ENCODE measurements at regions not wholly inside any gene's neighbourhood (a gene's known extent, or its start where the extent isn't known, plus 50 kb on each side); places are given as distances from the start of the nearest gene placed in this dataset.

- DNase-seq (ENCODE audit: extremely low spot score, insufficient read length, low read depth): no peak
- FAIRE-seq: no peak
These were observed 366.9 kb downstream of the KIF4B start for GRCh38 chr5:155380480-155380879.

DNA sequence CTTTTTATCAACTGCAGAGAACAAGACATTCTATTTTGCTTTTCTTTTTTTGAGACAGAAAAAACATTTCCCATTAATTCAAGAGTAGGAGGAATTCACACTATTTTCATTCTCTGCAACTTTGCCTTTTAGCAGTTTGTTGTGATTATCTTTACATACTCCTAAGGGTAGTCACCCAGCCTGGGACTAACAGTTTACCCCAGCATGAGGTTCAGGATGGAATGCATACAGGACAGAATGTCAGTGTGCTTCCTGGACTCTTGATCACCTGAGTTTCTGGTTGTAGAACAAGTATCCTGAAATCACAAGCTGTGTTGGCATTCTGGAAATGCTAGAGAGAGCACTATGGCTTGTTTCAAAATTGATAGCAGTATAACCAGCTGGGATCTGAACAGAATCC lies 368.1 kb downstream of the KIF4B start:
- DNase-seq (ENCODE audit: extremely low spot score, insufficient read length, low read depth): no peak
- FAIRE-seq: no peak

DNA sequence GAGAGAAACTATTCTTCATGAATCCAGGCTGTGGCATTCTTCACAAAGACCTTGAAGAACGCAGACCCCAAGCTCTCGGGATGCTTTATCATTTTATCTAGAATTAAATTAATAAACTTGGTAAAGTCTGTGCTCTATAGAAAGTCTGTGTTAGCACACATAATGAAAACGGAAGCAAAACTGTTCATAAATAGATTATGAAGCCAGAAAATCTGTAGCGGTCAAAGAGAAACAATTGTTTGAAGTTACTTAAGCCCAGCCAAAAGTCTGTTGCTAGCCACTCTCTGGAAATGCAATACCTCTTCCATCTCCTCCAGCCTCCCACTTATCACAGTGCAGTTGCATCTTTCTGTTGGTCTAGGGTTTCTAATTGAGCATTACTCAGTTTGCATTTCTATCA lies 375.9 kb downstream of the KIF4B start:
- FAIRE-seq (no peak), DNase-seq (ENCODE audit: extremely low spot score, insufficient read length, low read depth) (no peak)

- no peak for FAIRE-seq
These were observed 381.2 kb downstream of the KIF4B start for GRCh38 chr5:155394727-155395126.

DNA sequence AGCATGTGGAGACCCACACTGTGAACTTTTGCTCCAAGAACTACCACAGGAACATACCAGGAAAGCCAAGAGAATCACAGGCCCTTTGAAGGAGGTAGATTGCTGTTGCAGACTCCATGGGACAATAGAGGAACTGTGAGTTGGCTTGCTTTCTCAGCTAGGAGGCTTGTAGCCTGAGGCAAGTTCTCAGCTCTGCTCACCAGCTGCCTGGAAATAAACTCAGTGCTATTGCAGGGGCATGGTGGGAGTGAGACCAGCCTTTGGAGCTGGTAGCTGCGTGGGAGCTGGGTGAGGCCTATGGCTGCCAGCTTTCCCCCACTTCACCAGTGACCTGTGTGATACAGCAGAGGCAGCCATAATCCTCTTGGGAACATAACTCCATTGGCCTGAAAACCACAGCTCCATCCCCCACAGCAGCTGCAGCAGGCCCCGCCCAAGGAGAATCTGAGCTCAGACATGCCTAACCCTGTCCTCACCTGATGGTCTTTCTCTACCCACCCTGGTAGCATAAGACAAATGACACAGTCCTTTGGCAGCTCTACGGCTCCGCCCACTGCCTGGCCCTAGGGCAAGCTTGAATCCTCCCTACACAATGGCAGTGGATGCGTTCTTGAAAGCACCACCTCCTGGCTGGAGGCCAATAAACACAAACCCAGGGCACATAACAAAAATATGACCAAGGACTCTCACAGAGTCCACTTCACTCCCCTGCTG lies 389.5 kb downstream of the KIF4B start:
- no peak for FAIRE-seq

More at GRCh38 chr5:155394727-155395126, 381.2 kb downstream of the KIF4B start:
- no peak for DNase-seq (ENCODE audit: extremely low spot score, insufficient read length, low read depth)

DNA sequence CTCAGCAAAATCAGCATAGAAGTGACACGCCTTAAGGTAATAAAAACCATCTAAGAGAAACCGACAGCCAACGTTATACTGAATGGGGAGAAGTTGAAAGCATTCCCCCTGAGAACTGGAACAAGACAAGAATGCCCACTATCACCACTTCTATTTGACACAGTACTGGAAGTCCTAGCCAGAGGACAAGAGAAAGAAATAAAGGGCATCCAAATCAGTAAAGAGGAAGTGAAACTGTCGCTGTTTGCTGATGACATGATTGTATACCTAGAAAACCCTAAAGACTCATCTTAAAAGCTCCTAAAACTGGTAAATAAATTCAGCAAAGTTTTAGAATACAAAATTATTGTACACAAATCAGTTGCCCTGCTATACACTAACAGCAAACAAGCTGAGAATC lies 393.3 kb downstream of the KIF4B start:
- DNase-seq (ENCODE audit: extremely low spot score, insufficient read length, low read depth) (no peak), FAIRE-seq (peak; percentile 76)

More for the DNA sequence above, 389.5 kb downstream of the KIF4B start:
- no peak for DNase-seq (ENCODE audit: extremely low spot score, insufficient read length, low read depth)

- DNase-seq (ENCODE audit: extremely low spot score, insufficient read length, low read depth): no peak
- no peak for FAIRE-seq
These were observed 394.9 kb downstream of the KIF4B start for GRCh38 chr5:155408465-155408864.

GRCh38 chr5:155416765-155417164 lies 403.2 kb downstream of the KIF4B start:
- no peak for DNase-seq (ENCODE audit: extremely low spot score, insufficient read length, low read depth)
- no peak for FAIRE-seq

DNA sequence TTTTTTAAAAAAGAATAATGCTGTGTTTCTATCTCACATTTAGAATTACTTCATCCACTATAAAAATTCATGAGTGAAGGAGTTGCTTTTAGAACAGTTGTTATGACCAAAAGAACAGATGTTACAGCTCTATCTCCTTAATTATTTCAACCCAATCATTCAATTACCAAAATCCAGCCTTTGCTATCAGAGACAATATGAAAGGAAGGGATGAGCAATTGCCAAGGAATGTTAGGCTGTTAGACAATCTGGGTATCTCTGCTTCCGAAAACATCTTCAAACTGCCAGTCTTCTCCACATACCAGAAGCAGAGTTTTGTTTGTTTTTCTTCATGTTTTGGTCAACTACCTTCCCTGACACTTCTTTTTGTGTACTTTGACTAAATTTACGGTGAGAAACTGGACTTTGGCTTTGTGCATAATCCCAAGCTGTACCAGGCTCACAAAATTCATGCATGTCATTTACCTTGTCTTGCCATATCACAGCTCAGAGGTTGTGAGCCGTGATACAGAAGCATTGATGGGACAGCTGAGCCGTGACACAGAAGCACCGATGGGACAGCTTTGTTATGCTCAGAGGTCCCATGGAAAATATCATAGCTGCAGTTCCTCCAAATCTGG lies 405.5 kb downstream of the KIF4B start:
- no peak for DNase-seq (ENCODE audit: extremely low spot score, insufficient read length, low read depth)
- FAIRE-seq: no peak

GRCh38 chr5:155430192-155430591 lies 416.6 kb downstream of the KIF4B start:
- no peak for DNase-seq (ENCODE audit: extremely low spot score, insufficient read length, low read depth)

DNA sequence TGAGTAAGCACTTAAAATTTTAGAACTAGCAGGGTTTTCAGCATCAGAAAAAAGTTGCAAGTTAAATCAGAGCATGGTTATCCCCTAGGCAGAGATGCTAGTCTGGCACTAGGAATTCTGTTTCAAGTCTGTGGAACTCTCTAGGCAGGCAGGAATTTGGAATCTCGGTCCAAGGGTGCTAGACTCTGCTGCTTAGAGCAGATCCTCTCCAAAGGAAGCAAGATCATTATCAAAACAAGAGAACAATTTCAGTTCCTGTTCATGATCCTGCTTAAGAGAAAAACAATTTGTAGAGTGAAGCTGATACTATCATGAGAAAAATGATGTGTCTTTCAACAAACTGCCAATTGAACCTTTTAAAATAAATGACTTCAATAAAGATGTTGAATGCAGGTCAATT lies 420.7 kb downstream of the KIF4B start:
- FAIRE-seq (no peak), DNase-seq (ENCODE audit: extremely low spot score, insufficient read length, low read depth) (no peak)

More at GRCh38 chr5:155430192-155430591, 416.6 kb downstream of the KIF4B start:
- no peak for FAIRE-seq

DNA sequence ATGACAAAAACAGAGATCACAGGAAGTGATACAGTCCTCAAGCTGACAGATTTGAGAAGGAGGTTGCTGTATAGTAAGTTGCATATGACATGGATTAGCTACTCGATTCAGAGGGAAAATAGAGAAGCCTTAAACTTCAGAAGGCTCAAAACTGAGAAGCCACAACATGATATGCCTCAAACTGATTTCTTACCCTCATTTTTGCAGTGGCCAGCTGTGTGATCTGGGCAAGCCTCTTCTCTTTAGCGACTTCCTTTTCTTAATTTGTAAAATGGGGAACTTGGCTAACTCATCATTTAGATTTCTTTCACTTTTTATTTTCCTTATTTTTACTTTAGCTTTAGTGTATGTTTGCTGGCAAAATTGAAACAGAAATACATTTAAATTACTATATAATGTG lies 421.1 kb downstream of the KIF4B start:
- DNase-seq (ENCODE audit: extremely low spot score, insufficient read length, low read depth): no peak
- no peak for FAIRE-seq

- no peak for DNase-seq (ENCODE audit: extremely low spot score, insufficient read length, low read depth)
- no peak for FAIRE-seq
These were observed 428.3 kb downstream of the KIF4B start for GRCh38 chr5:155441849-155442248.

GRCh38 chr5:155451106-155451505 lies 437.6 kb downstream of the KIF4B start:
- no peak for DNase-seq (ENCODE audit: extremely low spot score, insufficient read length, low read depth)
- no peak for FAIRE-seq

GRCh38 chr5:155455791-155456514 lies 442.4 kb downstream of the KIF4B start:
- FAIRE-seq (no peak), DNase-seq (ENCODE audit: extremely low spot score, insufficient read length, low read depth) (no peak)

DNA sequence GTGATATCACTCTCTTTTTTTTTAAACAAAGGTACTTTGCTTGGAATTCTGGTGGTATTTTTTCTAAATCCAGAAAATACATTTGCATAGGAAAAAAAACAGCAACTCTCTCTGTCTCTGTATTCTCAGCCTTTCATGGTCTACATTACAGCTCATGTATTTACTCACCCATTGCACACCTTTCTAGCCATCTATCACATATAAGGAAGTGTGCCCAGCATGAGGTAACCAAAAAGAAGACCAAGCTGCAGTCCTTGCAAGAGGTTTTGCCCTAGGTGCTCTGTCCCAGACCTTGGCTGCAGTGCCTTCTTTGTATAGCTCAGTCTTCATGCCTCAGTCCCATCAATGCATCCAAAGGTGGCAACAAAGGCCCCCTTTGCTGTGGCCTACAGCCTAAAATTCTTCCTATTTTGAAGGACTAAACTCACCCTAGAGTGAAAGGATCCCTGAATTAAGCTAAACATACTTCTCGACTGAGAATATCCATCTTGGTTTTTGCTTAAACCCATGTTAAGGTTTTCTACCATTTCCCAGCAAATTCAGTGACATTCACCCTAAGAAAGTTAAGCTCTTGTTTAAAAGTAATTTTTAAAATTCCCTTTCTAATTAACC lies 446.4 kb downstream of the KIF4B start:
- no peak for DNase-seq (ENCODE audit: extremely low spot score, insufficient read length, low read depth)
- FAIRE-seq: no peak

DNA sequence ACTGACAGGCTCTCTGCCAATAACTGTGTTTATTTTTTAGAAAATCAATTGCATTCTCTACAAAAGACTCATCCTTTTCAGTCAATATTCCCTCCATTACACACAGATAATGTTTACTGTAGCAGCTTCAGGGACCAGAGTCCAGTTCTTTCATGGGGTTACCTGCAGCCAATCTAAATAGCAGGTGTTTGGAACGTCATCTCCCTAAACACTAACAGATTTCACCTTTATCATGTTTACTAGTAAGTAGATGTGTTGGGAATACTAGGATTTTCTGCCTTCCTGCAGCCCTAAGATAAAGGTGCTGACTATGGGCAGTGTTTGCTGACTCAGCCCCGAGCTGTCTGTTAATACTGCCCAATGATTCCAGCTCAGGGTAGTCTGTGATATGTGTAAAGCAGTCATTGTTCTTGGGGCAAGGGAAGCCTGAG lies 447.0 kb downstream of the KIF4B start:
- DNase-seq (ENCODE audit: extremely low spot score, insufficient read length, low read depth) (no peak), FAIRE-seq (no peak)

GRCh38 chr5:155461304-155461703 lies 447.7 kb downstream of the KIF4B start:
- no peak for FAIRE-seq
- no peak for DNase-seq (ENCODE audit: extremely low spot score, insufficient read length, low read depth)

DNA sequence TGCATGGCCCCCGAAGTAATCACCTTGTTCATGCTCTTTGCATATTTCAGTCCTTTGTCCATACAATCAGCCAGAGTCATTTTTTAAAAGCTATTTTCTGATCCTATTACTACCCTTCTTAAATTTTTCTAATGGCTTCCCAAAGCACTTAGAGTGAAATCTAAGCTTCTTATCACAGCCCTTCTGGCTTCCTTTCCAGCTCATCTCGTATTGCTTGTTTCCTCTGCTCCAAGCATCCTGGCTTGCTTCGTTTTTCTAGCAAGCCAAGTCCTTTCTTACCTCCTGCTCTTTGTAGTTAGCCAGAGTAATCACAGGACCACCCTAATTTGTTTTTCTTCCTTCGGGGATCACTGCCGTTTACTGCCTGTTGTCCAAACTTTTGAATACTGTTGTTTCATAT lies 453.3 kb downstream of the KIF4B start:
- no peak for FAIRE-seq
- no peak for DNase-seq (ENCODE audit: extremely low spot score, insufficient read length, low read depth)

DNA sequence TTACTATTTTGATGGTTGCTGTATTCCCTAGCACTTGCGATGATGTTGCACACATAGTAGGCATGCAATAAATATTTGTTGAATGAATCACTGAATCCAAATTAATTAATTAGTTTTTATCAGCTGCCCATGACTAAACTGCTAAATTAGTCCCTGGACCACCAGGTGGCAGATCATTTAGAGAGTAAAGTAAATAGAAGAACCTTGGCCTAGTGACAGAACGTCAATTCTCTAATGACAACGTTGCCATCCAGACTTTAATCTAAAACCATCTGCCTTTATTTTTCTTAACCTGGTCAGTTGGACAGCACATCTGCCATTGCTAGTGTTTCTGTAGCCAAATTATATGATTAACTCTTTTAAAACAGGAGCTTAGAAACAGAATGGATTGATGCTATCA lies 457.5 kb downstream of the KIF4B start:
- no peak for DNase-seq (ENCODE audit: extremely low spot score, insufficient read length, low read depth)
- no peak for FAIRE-seq

DNA sequence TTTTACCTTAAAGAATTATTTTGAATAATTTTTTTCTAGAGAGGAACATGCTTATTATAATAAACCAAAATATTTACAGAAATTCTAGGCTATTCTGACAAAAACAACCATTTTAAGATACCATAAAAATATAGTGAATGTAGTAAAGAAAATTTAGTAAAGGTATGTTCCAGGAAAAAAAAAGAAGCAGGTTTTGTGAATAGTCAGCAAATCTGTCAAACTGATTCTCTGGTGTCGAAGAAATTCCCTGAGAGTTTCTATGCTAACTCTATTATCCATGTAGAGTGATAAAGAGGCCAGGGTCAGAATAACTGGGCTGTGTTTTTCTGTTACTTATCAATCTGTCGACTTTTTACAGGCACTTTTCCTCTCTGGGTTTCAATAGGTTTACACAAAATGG lies 459.2 kb downstream of the KIF4B start:
- FAIRE-seq (no peak), DNase-seq (ENCODE audit: extremely low spot score, insufficient read length, low read depth) (no peak)
